ENCODE measurements at regions not wholly inside any gene's neighbourhood (a gene's known extent, or its start where the extent isn't known, plus 50 kb on each side); places are given as distances from the start of the nearest gene placed in this dataset.

- DNase-seq (ENCODE audit: low spot score in 2 of 2): no peak
- Histone ChIP-seq H3K27ac (no peak overlapping the region), H3K9me3 (no peaks in the 10 kb centered on the region), H3K4me1 (no peaks in the 10 kb centered on the region), H3K36me3 (no peaks in the 10 kb centered on the region), H3K4me3 (no peak overlapping the region), H3K27me3 (no peaks in the 10 kb centered on the region)
- TF ChIP-seq EP300 (IDR thresholded peaks at IDR 0.05): no peak
- no peak for TF ChIP-seq POLR2A (IDR thresholded peaks at IDR 0.05)
- no peak for TF ChIP-seq CTCF (IDR thresholded peaks at IDR 0.05)
Observed at GRCh38 chr2:57075226-57075625, 891.4 kb downstream of the CCDC85A start.

GRCh38 chr2:57080035-57080434 lies 896.2 kb downstream of the CCDC85A start:
- Histone ChIP-seq H3K4me1 (no peaks in the 10 kb centered on the region), H3K36me3 (no peaks in the 10 kb centered on the region), H3K27me3 (no peaks in the 10 kb centered on the region), H3K27ac (no peak overlapping the region), H3K9me3 (peaks cover 0 to 7% (median 0%) of the 10 kb centered on the region in 4 donors), H3K4me3 (no peak overlapping the region)
- no peak for DNase-seq (ENCODE audit: low spot score in 2 of 2)
- TF ChIP-seq EP300 (IDR thresholded peaks at IDR 0.05) (no peak), CTCF (IDR thresholded peaks at IDR 0.05) (no peak)

- no peak overlapping the region for H3K4me3 ChIP-seq
- peaks cover 0 to 7% (median 0%) of the 10 kb centered on the region in 4 donors for H3K9me3 ChIP-seq
- TF ChIP-seq POLR2A (IDR thresholded peaks at IDR 0.05) (no peak), EP300 (IDR thresholded peaks at IDR 0.05) (no peak), CTCF (IDR thresholded peaks at IDR 0.05) (no peak)
- no peak for DNase-seq (ENCODE audit: low spot score in 2 of 2)
- H3K27ac ChIP-seq: no peak overlapping the region
- WGBS, 2 donors: 93 to 94% methylated on average over 18 to 20 of the region's 21 CpGs
- H3K4me1 ChIP-seq: no peaks in the 10 kb centered on the region
- H3K27me3 ChIP-seq: no peaks in the 10 kb centered on the region
- H3K36me3 ChIP-seq: no peaks in the 10 kb centered on the region
Observed at GRCh38 chr2:57084697-57085281, 901.0 kb downstream of the CCDC85A start.

GRCh38 chr2:57093020-57093419 lies 909.2 kb downstream of the CCDC85A start:
- Histone ChIP-seq H3K27me3 (no peaks in the 10 kb centered on the region), H3K4me1 (no peaks in the 10 kb centered on the region), H3K9me3 (peaks cover 0 to 40% (median 3%) of the 10 kb centered on the region in 4 donors), H3K27ac (no peak overlapping the region), H3K36me3 (no peaks in the 10 kb centered on the region), H3K4me3 (no peak overlapping the region)
- TF ChIP-seq EP300 (IDR thresholded peaks at IDR 0.05) (no peak), CTCF (IDR thresholded peaks at IDR 0.05) (no peak), POLR2A (IDR thresholded peaks at IDR 0.05) (no peak)
- DNase-seq (ENCODE audit: low spot score in 2 of 2): no peak

GRCh38 chr2:57097855-57098254 lies 914.1 kb downstream of the CCDC85A start:
- TF ChIP-seq EP300 (IDR thresholded peaks at IDR 0.05) (no peak), POLR2A (IDR thresholded peaks at IDR 0.05) (no peak), CTCF (IDR thresholded peaks at IDR 0.05) (no peak)
- Histone ChIP-seq H3K4me1 (no peaks in the 10 kb centered on the region), H3K27ac (no peak overlapping the region), H3K4me3 (no peak overlapping the region), H3K36me3 (no peaks in the 10 kb centered on the region), H3K9me3 (peaks cover 0 to 41% (median 7%) of the 10 kb centered on the region in 4 donors), H3K27me3 (no peaks in the 10 kb centered on the region)
- no peak for DNase-seq (ENCODE audit: low spot score in 2 of 2)
- 87 to 89% methylated on average over 1 of the region's 1 CpG for WGBS, 2 donors

All from tibial nerve (tissue), 4 donors.